Activated CD4-positive, alpha-beta T cell treated with anti-CD3 and anti-CD28 coated beads, Interleukin-2, amount 10 ng/mL, durations not matched to agents 7 days and 5 days (primary cell): ENCODE measurements at regions not wholly inside any gene's neighbourhood (a gene's known extent, or its start where the extent isn't known, plus 50 kb on each side); places are given as distances from the start of the nearest gene placed in this dataset.
A peak's percentile ranks its signal among the peaks of the same experiment; 100 is the strongest.

ENCODE experiments used
- CTCF ChIA-PET: fragments of 350-600 bp; sonication (Branson Sonifier 250); formaldehyde crosslinking; loops from one replicate; lab custom pipeline; 2021; ENCODE audit warnings: antibody characterized with exemption; lab: Charles Lee
- POLR2A ChIA-PET: fragments of 350-600 bp; sonication (Branson Sonifier 250); formaldehyde crosslinking; loops from one replicate; lab custom pipeline; 2021; ENCODE audit warnings: antibody characterized with exemption; lab: Charles Lee
- DNase-seq: peaks from one replicate; pipeline ENCODE4 v3.0.0-alpha.2; 2020
- H3K27ac Mint-ChIP-seq: one replicate; pipeline ENCODE4 v1.8.0; 2021; ENCODE audit warnings: mild to moderate bottlenecking, moderate library complexity, mixed read lengths
- H3K27me3 Mint-ChIP-seq: one replicate; pipeline ENCODE4 v1.8.0; 2021; ENCODE audit warnings: mixed read lengths
- H3K36me3 Mint-ChIP-seq: one replicate; pipeline ENCODE4 v1.8.0; 2021; ENCODE audit warnings: low read depth, mixed read lengths
- H3K4me1 Mint-ChIP-seq: one replicate; pipeline ENCODE4 v1.8.0; 2021; ENCODE audit warnings: mixed read lengths
- H3K4me3 Mint-ChIP-seq: one replicate; pipeline ENCODE4 v1.8.0; 2021; ENCODE audit warnings: mild to moderate bottlenecking, moderate library complexity, mixed read lengths
- H3K9me3 Mint-ChIP-seq: one replicate; pipeline ENCODE4 v1.8.0; 2021; ENCODE audit warnings: mixed read lengths

GRCh38 chr11:29343465-29344333 is 673.1 kb downstream of the KCNA4 start:
- DNase-seq = peak; percentile 29
- no peaks in the 10 kb centered on the region for H3K4me1 Mint-ChIP-seq
- CTCF ChIA-PET = interaction anchor here (1.1 kb wide), 1 partner anchor 12 kb away, joined by 3 read pairs; no protein-coding TSS in a partner anchor
- H3K9me3 Mint-ChIP-seq = no peaks in the 10 kb centered on the region
- no peaks in the 10 kb centered on the region for H3K27me3 Mint-ChIP-seq
- no peak overlapping the region for H3K4me3 Mint-ChIP-seq
- H3K36me3 Mint-ChIP-seq = no peaks in the 10 kb centered on the region
- no peak overlapping the region for H3K27ac Mint-ChIP-seq
- POLR2A ChIA-PET = no interaction called here

GRCh38 chr11:29336727-29337575 is 679.9 kb downstream of the KCNA4 start:
- H3K4me3 Mint-ChIP-seq = no peak overlapping the region
- no peaks in the 10 kb centered on the region for H3K36me3 Mint-ChIP-seq
- H3K9me3 Mint-ChIP-seq = no peaks in the 10 kb centered on the region
- H3K27ac Mint-ChIP-seq = no peak overlapping the region
- H3K4me1 Mint-ChIP-seq = no peaks in the 10 kb centered on the region
- H3K27me3 Mint-ChIP-seq = no peaks in the 10 kb centered on the region
- no peak for DNase-seq
- ChIA-PET POLR2A (no interaction called here), CTCF (no interaction called here)

GRCh38 chr11:29334776-29335130 is 682.1 kb downstream of the KCNA4 start:
- Mint-ChIP-seq H3K36me3 (no peaks in the 10 kb centered on the region), H3K27me3 (no peaks in the 10 kb centered on the region), H3K4me3 (no peak overlapping the region), H3K9me3 (no peaks in the 10 kb centered on the region), H3K4me1 (no peaks in the 10 kb centered on the region), H3K27ac (no peak overlapping the region)
- CTCF ChIA-PET = no interaction called here
- POLR2A ChIA-PET = no interaction called here
- no peak for DNase-seq

GRCh38 chr11:29333993-29334775 is 682.6 kb downstream of the KCNA4 start:
- H3K9me3 Mint-ChIP-seq = no peaks in the 10 kb centered on the region
- H3K36me3 Mint-ChIP-seq = no peaks in the 10 kb centered on the region
- no peak for DNase-seq
- no peak overlapping the region for H3K27ac Mint-ChIP-seq
- ChIA-PET POLR2A (no interaction called here), CTCF (no interaction called here)
- no peaks in the 10 kb centered on the region for H3K27me3 Mint-ChIP-seq
- no peaks in the 10 kb centered on the region for H3K4me1 Mint-ChIP-seq
- no peak overlapping the region for H3K4me3 Mint-ChIP-seq

GRCh38 chr11:29331451-29332010 is 685.3 kb downstream of the KCNA4 start:
- Mint-ChIP-seq H3K9me3 (peaks cover 3% of the 10 kb centered on the region), H3K27me3 (no peaks in the 10 kb centered on the region), H3K36me3 (no peaks in the 10 kb centered on the region), H3K4me1 (no peaks in the 10 kb centered on the region), H3K4me3 (no peak overlapping the region), H3K27ac (no peak overlapping the region)
- ChIA-PET POLR2A (no interaction called here), CTCF (interaction anchor here (1.4 kb wide), 1 partner anchor 12 kb away, joined by 3 read pairs; no protein-coding TSS in a partner anchor)
- DNase-seq = no peak

- POLR2A ChIA-PET = no interaction called here
- Mint-ChIP-seq H3K36me3 (no peaks in the 10 kb centered on the region), H3K4me3 (no peak overlapping the region), H3K27ac (no peak overlapping the region), H3K9me3 (peaks cover 3% of the 10 kb centered on the region), H3K27me3 (no peaks in the 10 kb centered on the region), H3K4me1 (no peaks in the 10 kb centered on the region)
- CTCF ChIA-PET = no interaction called here
- no peak for DNase-seq
Measured at GRCh38 chr11:29328961-29329441, 687.8 kb downstream of the KCNA4 start.

- no peaks in the 10 kb centered on the region for H3K36me3 Mint-ChIP-seq
Measured at GRCh38 chr11:29327891-29328290, 688.9 kb downstream of the KCNA4 start.

GRCh38 chr11:29326757-29327156 is 690.1 kb downstream of the KCNA4 start:
- H3K9me3 Mint-ChIP-seq = peaks cover 3% of the 10 kb centered on the region
- no peaks in the 10 kb centered on the region for H3K27me3 Mint-ChIP-seq
- no peaks in the 10 kb centered on the region for H3K36me3 Mint-ChIP-seq
- DNase-seq = no peak
- no peak overlapping the region for H3K27ac Mint-ChIP-seq
- no peaks in the 10 kb centered on the region for H3K4me1 Mint-ChIP-seq
- ChIA-PET CTCF (no interaction called here), POLR2A (no interaction called here)
- H3K4me3 Mint-ChIP-seq = no peak overlapping the region

More at GRCh38 chr11:29327891-29328290, 688.9 kb downstream of the KCNA4 start:
- CTCF ChIA-PET = no interaction called here
- Mint-ChIP-seq H3K9me3 (peaks cover 3% of the 10 kb centered on the region), H3K27ac (no peak overlapping the region), H3K4me3 (no peak overlapping the region), H3K4me1 (no peaks in the 10 kb centered on the region), H3K27me3 (no peaks in the 10 kb centered on the region)
- POLR2A ChIA-PET = no interaction called here
- DNase-seq = no peak

GRCh38 chr11:29324328-29324727 is 692.5 kb downstream of the KCNA4 start:
- Mint-ChIP-seq H3K9me3 (peaks cover 3% of the 10 kb centered on the region), H3K27ac (no peak overlapping the region), H3K4me1 (no peaks in the 10 kb centered on the region), H3K4me3 (no peak overlapping the region), H3K27me3 (no peaks in the 10 kb centered on the region), H3K36me3 (no peaks in the 10 kb centered on the region)
- DNase-seq = no peak
- ChIA-PET CTCF (no interaction called here), POLR2A (no interaction called here)

GRCh38 chr11:29321293-29322132 is 695.3 kb downstream of the KCNA4 start:
- POLR2A ChIA-PET = no interaction called here
- no peak overlapping the region for H3K4me3 Mint-ChIP-seq
- no peak for DNase-seq
- CTCF ChIA-PET = no interaction called here
- no peaks in the 10 kb centered on the region for H3K9me3 Mint-ChIP-seq
- H3K36me3 Mint-ChIP-seq = no peaks in the 10 kb centered on the region
- H3K27ac Mint-ChIP-seq = no peak overlapping the region
- no peaks in the 10 kb centered on the region for H3K27me3 Mint-ChIP-seq
- no peaks in the 10 kb centered on the region for H3K4me1 Mint-ChIP-seq

GRCh38 chr11:29320196-29320595 is 696.6 kb downstream of the KCNA4 start:
- POLR2A ChIA-PET = no interaction called here
- H3K4me3 Mint-ChIP-seq = no peak overlapping the region
- H3K4me1 Mint-ChIP-seq = no peaks in the 10 kb centered on the region
- H3K9me3 Mint-ChIP-seq = no peaks in the 10 kb centered on the region
- H3K27ac Mint-ChIP-seq = no peak overlapping the region
- no peaks in the 10 kb centered on the region for H3K27me3 Mint-ChIP-seq
- DNase-seq = no peak
- H3K36me3 Mint-ChIP-seq = no peaks in the 10 kb centered on the region
- CTCF ChIA-PET = no interaction called here

GRCh38 chr11:29319210-29319609 is 697.6 kb downstream of the KCNA4 start:
- ChIA-PET POLR2A (no interaction called here), CTCF (no interaction called here)
- H3K27ac Mint-ChIP-seq = no peak overlapping the region
- no peaks in the 10 kb centered on the region for H3K9me3 Mint-ChIP-seq
- H3K36me3 Mint-ChIP-seq = no peaks in the 10 kb centered on the region
- no peak overlapping the region for H3K4me3 Mint-ChIP-seq
- DNase-seq = no peak
- H3K4me1 Mint-ChIP-seq = no peaks in the 10 kb centered on the region
- H3K27me3 Mint-ChIP-seq = no peaks in the 10 kb centered on the region
